GM23248 (cell line): ENCODE measurements at regions not wholly inside any gene's neighbourhood (a gene's known extent, or its start where the extent isn't known, plus 50 kb on each side); places are given as distances from the start of the nearest gene placed in this dataset.

Experiments
- EZH2 ChIP-seq: fragments of 200-600 bp; sonication (generic); IDR thresholded peaks from 2 replicates; pipeline ENCODE4 v1.6.1; 2018; ENCODE audit warnings: antibody characterized with exemption, mild to moderate bottlenecking; ENCODE audit not compliant: insufficient read depth, poor library complexity, severe bottlenecking
- EZH2phosphoT487 ChIP-seq: fragments of 200-600 bp; sonication (generic); IDR thresholded peaks from 2 replicates; pipeline ENCODE4 v1.6.1; 2018; ENCODE audit warnings: antibody characterized with exemption, moderate library complexity, mild to moderate bottlenecking, low read depth; ENCODE audit not compliant: insufficient read depth

GRCh38 chr18:28863396-28863795 is 686.5 kb upstream of the CDH2 start:
- TF ChIP-seq EZH2phosphoT487 = no peak
- TF ChIP-seq EZH2 = no peak
